ENCODE measurements at regions not wholly inside any gene's neighbourhood (a gene's known extent, or its start where the extent isn't known, plus 50 kb on each side); places are given as distances from the start of the nearest gene placed in this dataset.

- TF ChIP-seq CTCF (IDR thresholded peaks at IDR 0.05) (no peak), POLR2AphosphoS5 (IDR thresholded peaks at IDR 0.05) (no peak)
Measured at GRCh38 chr5:2948875-2949274, 197.4 kb upstream of the IRX2 start.

Data from sigmoid colon (tissue), 4 donors.